NCI-H2081 (cell line): ENCODE measurements at regions not wholly inside any gene's neighbourhood (a gene's known extent, or its start where the extent isn't known, plus 50 kb on each side); places are given as distances from the start of the nearest gene placed in this dataset.
"Not testable (repeated sequence)": the region's sequence is repeated elsewhere in the genome, so short reads cannot be mapped to it uniquely, and the experiment has no call there.

Source experiments
- DNase-seq, 2 experiments: peaks; one replicate each; lab custom pipeline; 2025; lab: John Stamatoyannopoulos, UW

GRCh38 chr5:68067976-68068603, 147.5 kb upstream of the PIK3R1 start:
- no peak for DNase-seq

DNA sequence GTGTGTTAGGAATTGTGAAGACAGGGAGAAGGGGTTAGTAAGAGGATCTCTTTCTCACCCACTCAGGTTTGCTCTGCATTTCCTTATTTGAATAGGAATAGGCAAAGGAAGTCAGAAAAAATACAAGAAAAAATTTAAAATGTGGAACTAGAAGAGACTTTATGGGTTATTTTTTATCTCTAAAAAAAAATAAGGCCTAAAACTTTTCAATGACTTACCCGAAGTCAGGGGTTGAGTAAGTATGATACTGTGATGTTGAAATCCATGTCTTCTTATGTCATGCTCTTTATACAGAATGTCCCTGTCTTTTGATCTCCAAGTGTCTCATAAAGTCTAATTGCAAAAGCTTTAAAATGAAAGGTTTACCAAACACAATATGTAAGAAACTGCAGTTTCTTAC, 148.3 kb upstream of the PIK3R1 start:
- no peak for DNase-seq

DNA sequence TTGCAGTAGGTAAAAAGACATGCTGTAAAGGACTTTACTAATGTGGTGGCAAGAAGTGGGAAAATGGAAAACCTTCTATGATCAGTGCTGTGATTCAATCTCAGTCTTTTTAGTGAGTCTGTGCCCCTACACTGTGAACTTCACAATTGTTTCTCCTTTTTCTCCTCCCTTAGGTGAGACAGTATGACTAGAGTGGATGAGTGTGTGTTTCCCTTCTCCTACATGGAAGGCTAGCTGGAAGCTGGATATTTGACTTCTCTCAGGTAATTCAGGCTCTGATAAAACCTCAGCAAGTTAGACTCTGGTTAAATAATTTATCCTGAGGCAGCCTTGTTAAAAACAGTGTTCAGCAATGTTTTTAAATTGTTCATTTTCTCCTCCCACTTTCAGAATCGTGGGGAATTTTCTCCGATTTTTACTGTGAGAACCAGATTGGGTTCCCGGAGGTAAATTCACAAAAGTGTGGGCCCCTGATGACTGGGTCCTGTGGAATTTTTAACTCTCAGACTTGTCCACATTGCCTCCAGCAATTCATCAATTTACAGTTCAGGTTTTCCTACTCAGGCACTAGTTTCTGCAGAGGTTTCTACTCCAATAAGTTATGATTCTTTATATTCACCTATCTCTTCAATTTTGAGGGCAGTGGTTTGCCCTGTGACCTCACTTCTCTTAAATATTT, 149.1 kb upstream of the PIK3R1 start:
- DNase-seq = no peak

- DNase-seq = not testable (repeated sequence)
These were observed 150.2 kb upstream of the PIK3R1 start for GRCh38 chr5:68065321-68065720.

- no peak for DNase-seq
These were observed 155.2 kb upstream of the PIK3R1 start for GRCh38 chr5:68060382-68060781.

DNA sequence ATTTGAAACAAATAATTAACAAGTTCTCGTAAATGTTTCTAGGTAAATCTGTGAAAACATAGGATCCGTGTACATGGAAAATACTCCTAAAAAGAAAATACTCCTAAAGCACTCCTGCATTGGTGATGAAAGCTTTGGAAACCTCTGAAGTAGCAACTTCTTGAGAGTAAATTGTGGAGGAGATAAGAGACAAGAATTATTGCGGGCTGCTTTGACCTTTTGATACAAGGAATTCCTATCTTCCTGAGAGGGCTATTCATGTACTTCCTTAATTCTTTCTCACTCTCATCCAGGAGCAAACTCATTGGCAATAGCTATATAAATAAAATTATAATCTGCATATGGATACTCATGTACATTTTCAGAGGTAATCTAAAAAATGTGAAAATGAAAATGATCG, 158.4 kb upstream of the PIK3R1 start:
- DNase-seq = no peak

GRCh38 chr5:68055686-68056085, 159.9 kb upstream of the PIK3R1 start:
- DNase-seq = no peak

- DNase-seq = peak; percentile 8 to 66
These were observed 160.9 kb upstream of the PIK3R1 start for GRCh38 chr5:68054638-68055037.

DNA sequence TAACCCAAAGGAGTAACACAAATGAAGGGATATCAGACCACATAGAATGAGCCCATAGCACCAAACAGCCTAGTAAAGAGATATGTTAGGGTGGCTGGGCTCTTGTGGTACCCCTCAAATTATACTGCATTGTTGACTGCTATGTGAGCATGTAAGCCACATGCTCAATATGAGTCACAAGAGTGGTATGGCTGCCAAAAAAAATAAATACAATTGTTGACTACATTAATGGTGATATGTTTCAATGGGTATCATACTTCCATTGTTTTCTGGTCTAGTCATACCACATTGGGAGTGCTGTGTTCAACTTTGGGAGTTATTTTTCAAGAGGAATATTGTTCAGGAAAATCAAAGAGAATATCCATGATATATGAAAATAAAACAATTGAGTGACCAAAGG, 162.4 kb upstream of the PIK3R1 start:
- no peak for DNase-seq

DNA sequence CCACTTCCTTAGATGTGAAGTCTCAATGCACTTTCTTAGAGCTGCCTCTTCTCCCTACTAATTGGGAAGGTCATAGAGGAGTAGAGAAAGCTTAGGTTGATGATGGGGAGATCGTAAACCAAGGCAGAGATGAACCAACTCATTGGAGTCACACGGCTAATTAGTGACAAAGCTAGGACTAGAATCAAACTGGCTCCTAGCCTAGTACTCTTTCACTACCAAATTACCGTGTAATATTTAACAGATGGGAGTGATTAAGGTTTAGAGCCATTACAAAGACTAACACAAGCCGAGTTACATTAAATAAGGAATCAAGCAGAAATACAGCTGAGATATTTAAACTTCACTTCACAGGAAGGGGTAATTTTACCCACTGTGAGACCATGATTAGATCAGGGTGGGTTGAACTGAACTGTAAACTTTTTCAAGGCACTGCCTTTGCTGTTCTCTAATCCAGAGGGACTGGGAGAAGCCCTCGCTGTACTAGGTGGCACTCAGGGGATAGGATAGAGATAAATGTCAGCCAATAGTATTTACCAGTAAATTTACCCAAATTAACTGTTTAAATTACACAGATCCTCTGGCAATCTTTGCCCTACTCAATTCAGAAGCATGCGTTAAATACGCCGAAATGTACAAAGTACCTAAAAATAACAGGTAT, 166.4 kb upstream of the PIK3R1 start:
- DNase-seq = peak; percentile 6 to 74

DNA sequence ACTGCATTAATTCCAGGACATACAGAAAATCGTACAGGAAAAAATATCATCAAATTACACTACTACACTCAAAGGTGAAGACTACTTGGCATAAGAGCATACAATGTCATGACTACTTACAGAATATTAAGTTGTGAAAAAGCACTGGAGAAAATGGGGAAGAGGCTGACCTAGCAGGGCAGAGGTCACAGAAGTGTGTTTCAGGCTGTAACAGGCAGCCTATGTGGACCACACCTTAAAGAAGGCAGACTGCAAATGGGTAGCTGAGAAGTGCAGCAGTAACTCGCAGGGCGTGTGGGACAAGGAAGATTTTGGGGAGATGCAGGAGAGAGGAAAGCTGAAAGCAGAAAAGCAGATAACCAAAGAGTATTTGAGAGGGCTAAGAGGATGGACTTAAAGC, 167.0 kb upstream of the PIK3R1 start:
- DNase-seq = no peak

DNA sequence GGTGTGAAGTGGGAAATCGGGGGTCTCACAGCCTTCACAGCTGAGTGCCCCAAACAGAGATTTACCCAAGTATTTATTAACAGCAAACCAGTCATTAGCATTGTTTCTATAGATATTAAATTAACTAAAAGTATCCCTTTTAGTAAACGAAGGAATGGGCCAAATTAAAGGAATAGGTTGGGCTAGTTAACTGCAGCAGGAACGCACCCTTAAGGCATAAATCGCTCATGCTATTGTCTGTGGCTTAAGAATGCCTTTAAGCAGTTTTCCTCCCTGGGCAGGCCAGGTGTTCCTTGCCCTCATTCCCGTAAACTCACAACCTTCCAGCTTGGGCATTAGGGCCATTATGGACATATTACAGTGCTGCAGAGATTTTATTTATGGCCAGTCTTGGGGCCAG, 167.5 kb upstream of the PIK3R1 start:
- DNase-seq = not testable (repeated sequence)

DNA sequence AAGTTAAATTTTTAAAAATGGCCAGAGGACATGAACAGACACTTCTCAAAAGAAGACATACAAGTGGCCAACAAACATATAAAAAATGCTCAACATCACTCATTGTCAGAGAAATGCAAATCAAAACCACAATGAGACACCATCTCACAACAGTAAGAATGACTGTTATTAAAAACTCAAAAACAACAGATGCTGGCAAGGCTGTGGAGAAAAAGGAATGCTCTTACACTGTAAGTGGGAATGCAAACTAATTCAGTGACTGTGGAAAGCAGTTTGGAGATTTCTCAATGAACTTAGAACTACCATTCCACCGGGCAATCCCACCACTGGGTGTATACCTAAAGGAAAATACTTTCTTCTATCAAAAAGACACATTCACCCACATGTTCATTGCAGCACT, 168.5 kb upstream of the PIK3R1 start:
- DNase-seq = no peak

- no peak for DNase-seq
These were observed 169.1 kb upstream of the PIK3R1 start for GRCh38 chr5:68046445-68046844.

DNA sequence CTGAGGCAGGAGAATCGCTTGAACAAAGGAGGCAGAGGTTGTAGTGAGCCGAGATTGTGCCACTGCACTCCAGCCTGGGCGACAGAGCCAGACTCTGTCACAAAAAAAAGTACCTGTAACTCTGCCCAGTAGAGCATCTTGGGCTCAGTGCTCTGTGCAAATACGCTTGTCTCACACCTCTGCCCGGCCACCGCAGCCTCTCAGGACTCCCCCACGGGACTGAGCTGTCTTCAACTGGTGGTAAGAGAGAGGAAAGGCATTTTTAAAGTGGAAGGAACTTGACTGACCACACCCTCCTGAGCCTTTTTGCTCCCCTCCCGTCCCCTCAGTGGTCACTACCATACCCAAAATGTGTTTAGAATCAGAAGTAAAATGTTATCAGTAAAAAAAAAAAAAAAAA, 174.3 kb upstream of the PIK3R1 start:
- DNase-seq = no peak

GRCh38 chr5:68037546-68037945, 178.0 kb upstream of the PIK3R1 start:
- DNase-seq = no peak

DNA sequence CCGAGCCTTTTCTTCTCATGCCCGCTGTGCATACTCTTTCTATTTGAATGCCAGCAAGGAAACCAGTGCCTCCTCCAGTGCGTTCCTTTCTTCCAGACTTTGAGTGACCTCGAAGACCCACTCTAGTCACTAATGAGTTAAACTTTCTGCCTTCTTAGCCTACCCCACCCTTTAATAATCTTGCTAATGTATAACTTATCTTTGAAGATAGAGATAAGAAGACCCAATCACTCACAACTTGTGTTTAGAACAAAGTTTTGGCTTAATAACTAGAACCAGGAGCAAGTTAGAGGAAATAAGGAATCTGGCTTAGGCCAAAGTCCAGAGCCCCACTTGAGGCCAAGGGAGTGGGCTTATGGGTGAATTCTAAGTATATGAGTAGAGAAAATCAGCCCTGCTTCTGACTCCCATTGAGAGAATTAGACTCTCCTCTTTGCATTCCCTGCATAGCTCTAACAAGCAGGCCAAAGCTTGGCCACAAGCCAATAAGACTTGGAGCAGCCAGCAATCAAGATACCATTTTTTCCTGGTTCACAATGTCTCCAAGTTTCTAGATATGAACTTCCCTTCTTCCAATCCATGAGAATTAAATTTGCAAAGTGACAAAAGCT, 181.5 kb upstream of the PIK3R1 start:
- no peak for DNase-seq

DNA sequence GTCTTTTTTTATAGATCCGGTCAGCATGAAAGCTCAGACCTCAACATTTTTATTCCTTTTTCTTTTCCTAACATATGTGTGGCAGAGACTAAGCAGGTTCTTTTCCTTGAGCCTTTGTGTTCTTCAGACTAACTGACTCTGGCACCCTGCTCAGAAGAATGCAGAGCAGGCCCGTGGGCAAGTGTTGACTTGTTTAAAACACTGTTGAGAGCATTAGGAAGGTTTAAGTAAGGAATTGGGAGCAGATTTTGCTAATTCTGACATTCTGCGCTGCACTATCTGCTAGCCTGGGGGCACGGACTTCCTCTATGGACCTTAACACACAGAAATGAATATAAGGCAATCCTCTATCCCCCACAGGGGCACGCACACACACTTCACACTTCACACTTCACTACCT, 182.5 kb upstream of the PIK3R1 start:
- no peak for DNase-seq

DNA sequence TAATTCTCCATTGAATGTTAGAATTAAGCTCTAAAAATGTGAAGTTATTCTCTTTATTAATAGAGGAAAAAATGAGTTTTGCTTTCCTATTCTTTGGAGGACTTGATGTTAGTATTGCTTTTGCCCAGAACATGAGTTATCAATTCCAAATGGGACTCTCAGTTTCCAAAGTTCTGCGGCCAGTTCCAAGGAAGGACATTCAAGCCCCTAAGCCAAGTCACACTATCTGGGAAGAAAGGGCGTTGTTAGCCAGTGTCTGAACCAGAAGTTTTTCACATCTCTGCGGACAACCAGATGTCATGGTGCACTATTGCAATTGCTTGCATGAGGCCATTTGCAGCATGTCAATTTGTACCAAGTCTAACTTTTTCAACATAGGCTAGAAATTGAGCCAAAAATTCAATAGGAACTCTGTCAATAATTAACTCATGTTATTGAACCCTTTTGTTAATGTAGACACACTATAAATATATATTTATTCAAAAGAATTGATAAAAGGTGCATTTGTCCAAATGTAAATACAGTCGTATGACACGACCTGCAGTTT, 183.3 kb upstream of the PIK3R1 start:
- no peak for DNase-seq

DNA sequence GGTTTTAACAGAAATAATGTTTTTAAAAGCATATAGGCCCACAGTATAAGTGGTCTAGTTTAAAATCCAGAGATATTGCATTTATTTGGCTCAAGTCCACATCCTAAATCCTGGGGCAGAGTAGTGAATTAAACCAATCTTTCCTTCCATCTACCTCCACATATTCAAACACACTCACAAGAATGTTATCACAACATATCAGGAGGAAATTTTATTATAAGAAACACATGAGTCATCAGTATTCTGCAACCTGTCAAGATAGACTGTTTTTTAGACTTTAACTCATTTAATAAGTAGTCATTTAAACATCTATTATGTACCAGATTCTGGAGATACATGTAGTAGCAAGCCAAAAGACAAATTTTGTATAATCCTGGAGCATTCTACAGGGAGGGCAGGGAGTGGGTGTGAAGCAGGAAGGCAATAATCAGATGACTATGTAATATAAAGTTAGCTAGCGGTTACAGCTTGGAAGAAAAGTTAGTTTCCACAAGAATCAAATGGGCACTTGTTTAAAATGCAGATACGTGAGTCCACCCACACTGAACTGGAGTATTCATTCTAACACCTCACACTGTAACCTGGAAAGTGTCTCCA, 187.3 kb upstream of the PIK3R1 start:
- no peak for DNase-seq

DNA sequence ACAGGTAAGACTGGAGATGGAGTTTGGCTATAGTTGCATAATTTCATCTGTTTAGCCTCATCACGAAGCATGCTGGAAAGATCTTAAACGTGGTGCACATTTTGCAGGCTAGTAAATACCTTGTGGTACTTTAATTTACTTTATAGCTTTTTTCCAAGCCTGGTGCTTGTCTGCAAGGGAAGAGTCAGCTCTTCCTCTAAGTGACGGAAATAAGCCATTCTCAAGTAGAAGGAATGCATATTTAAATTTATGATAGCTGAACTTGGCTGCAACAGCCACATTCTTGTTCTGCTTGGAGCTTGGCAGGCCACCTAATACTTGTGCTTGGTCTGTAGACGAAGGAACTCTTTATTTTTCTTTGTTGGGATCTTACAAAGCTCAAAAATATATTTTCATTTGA, 188.0 kb upstream of the PIK3R1 start:
- DNase-seq = no peak

DNA sequence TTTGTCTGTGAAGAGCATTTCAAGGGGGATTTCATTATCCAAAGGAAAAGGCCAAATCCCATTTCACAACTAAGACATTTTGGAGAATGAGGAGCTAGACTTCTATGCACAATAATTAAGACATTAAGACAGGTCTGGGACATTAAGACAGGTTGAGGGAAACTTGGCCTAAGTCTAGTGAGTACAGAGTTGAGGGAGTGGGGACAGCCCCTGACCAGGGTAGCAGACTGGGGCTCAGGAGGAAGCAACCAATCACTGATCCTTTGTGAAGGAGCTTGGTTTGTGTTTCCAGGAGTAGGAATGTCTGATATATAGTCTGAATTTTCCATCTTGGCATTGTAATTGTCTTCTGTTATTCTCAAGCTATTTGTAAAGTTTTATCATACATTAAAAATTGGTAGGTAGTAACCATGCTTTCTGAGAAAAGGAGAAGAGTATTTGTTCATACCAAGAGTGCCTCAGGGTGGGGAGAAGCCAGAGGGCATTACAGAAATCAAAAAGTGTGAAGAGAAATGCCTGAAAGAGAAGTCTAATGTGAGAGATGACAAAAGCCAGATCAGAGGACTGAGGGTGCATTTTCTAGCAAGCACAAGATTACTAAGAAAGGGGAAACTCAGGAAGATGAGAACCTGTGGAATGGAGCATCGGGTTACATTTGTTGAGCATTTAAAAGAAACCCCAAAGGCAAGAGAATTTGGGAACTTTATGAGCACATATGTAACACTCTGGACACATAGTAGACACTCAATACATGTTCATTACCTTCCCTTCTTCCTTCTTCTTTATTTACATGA, 189.3 kb upstream of the PIK3R1 start:
- no peak for DNase-seq
